ENCODE measurements at regions not wholly inside any gene's neighbourhood (a gene's known extent, or its start where the extent isn't known, plus 50 kb on each side); places are given as distances from the start of the nearest gene placed in this dataset.

DNA sequence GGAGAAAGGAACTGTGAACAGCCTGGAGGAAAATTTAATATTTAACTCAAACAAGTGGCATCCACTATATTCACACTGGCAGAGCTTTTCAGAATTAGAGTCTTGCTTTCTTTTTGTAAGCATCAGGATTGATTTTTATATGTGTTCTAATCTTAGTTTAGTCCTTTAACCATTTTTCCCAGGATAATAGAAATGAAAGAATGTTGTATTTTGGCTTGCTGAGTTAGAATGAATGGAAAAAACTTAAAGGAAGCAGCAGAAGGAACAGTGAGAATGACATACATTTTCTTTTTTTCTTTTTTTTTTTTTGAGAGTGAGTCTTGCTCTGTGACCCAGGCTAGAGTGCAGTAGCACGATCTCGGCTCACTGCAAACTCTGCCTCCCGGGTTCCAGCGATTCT, 53.0 kb downstream of the ZC3H11B start:
- TF ChIP-seq, protein P1, sequence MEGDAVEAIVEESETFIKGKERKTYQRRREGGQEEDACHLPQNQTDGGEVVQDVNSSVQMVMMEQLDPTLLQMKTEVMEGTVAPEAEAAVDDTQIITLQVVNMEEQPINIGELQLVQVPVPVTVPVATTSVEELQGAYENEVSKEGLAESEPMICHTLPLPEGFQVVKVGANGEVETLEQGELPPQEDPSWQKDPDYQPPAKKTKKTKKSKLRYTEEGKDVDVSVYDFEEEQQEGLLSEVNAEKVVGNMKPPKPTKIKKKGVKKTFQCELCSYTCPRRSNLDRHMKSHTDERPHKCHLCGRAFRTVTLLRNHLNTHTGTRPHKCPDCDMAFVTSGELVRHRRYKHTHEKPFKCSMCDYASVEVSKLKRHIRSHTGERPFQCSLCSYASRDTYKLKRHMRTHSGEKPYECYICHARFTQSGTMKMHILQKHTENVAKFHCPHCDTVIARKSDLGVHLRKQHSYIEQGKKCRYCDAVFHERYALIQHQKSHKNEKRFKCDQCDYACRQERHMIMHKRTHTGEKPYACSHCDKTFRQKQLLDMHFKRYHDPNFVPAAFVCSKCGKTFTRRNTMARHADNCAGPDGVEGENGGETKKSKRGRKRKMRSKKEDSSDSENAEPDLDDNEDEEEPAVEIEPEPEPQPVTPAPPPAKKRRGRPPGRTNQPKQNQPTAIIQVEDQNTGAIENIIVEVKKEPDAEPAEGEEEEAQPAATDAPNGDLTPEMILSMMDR (IDR thresholded peaks at IDR 0.05 in 2 of 3, conservative IDR thresholded peaks at IDR 0.05 in 1 of 3; ENCODE audit: borderline replicate concordance in 1 of 3, insufficient read depth in 1 of 3, low read depth in 2 of 3, low read length in 2 of 3) = no peak
- TF ChIP-seq EZH2 (IDR thresholded peaks at IDR 0.05) (no peak), ZNF274 (IDR thresholded peaks at IDR 0.05; ENCODE audit: low read depth, low read length) (no peak), JUND (IDR thresholded peaks at IDR 0.05) (no peak)

Data from HCT116 (cell line).